ENCODE measurements at regions not wholly inside any gene's neighbourhood (a gene's known extent, or its start where the extent isn't known, plus 50 kb on each side); places are given as distances from the start of the nearest gene placed in this dataset.

DNA sequence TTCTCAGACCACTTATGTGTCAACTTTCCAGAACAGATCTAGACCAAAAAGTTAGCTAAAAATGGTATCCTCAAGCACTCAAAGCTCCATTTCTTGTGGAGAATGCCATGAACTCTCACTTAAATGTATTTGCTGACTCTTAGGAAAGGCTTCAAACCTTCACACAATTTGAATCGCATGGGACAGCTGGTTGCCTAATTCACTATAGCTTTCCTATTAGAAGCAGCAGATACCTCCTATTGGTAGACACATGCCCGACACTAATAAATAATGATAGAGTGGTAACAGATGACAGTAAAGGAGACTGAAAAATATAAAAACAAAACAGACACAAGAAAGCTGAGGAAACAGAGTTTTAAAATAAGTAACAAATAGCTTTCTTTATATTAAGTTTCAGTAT lies 818.5 kb downstream of the XPNPEP1 start:
- BruUV-seq (replicated peaks) = no TSS peak

DNA sequence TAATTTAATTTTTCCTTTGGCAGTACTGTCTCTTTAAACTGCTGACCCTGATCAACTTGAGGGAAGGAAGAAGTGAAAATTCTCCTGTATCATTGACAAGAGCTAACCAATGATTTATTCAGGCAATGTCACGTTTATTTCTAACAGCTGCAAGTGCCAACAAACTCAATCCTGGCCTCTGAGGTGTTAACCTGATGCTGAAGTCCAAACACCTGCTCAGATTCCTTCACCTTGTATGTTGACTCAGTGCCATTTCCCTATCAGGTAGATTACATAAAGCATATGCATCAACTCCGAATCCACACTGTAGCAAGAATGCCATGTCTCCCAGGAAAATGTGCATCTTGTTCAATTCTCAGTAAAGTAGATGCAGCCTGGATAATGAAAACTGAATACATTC lies 820.0 kb downstream of the XPNPEP1 start:
- DNase-seq (ENCODE audit: low spot score) = no peak
- Histone ChIP-seq H3K4me1 (ENCODE audit: insufficient read depth, low read length, poor library complexity, severe bottlenecking) (no peaks in the 10 kb centered on the region), H4K20me1 (ENCODE audit: insufficient read depth, low read length) (no peaks in the 10 kb centered on the region), H3K4me3 (ENCODE audit: low read depth, low read length, poor library complexity, severe bottlenecking) (no peak overlapping the region), H3K4me2 (ENCODE audit: low read length) (no peak overlapping the region), H2AFZ (ENCODE audit: low read length) (no peak overlapping the region), H3K9me3 (ENCODE audit: low read length) (no peaks in the 10 kb centered on the region), H3K79me2 (ENCODE audit: insufficient read depth, low read depth, low read length) (no peaks in the 10 kb centered on the region), H3K9me2 (ENCODE audit: insufficient read depth, low read length) (no peaks in the 10 kb centered on the region), H3K27ac (ENCODE audit: low read depth, low read length, poor library complexity, severe bottlenecking) (no peak overlapping the region), H3K36me3 (ENCODE audit: insufficient read depth, low read length) (no peaks in the 10 kb centered on the region)
- intact Hi-C loops (cut with micrococcal nuclease; ENCODE audit: unreplicated experiment) = no loop called here
- ChIA-PET CTCF (ENCODE audit: unreplicated experiment) (no interaction called here), POLR2A (no interaction called here)
- no peak for TF ChIP-seq EZH2phosphoT487 (IDR thresholded peaks at IDR 0.05; ENCODE audit: borderline replicate concordance, low read depth, low read length)
- TF ChIP-seq, protein P1, sequence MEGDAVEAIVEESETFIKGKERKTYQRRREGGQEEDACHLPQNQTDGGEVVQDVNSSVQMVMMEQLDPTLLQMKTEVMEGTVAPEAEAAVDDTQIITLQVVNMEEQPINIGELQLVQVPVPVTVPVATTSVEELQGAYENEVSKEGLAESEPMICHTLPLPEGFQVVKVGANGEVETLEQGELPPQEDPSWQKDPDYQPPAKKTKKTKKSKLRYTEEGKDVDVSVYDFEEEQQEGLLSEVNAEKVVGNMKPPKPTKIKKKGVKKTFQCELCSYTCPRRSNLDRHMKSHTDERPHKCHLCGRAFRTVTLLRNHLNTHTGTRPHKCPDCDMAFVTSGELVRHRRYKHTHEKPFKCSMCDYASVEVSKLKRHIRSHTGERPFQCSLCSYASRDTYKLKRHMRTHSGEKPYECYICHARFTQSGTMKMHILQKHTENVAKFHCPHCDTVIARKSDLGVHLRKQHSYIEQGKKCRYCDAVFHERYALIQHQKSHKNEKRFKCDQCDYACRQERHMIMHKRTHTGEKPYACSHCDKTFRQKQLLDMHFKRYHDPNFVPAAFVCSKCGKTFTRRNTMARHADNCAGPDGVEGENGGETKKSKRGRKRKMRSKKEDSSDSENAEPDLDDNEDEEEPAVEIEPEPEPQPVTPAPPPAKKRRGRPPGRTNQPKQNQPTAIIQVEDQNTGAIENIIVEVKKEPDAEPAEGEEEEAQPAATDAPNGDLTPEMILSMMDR (conservative IDR thresholded peaks at IDR 0.05; ENCODE audit: low read length) = no peak
- BruUV-seq (replicated peaks) = no TSS peak

More for the DNA sequence above, 818.5 kb downstream of the XPNPEP1 start:
- Histone ChIP-seq H3K27ac (ENCODE audit: low read depth, low read length, poor library complexity, severe bottlenecking) (no peak overlapping the region), H3K9me3 (ENCODE audit: low read length) (no peaks in the 10 kb centered on the region), H3K9me2 (ENCODE audit: insufficient read depth, low read length) (no peaks in the 10 kb centered on the region), H4K20me1 (ENCODE audit: insufficient read depth, low read length) (no peaks in the 10 kb centered on the region), H3K4me3 (ENCODE audit: low read depth, low read length, poor library complexity, severe bottlenecking) (no peak overlapping the region), H3K4me1 (ENCODE audit: insufficient read depth, low read length, poor library complexity, severe bottlenecking) (no peaks in the 10 kb centered on the region), H3K4me2 (ENCODE audit: low read length) (no peak overlapping the region), H3K79me2 (ENCODE audit: insufficient read depth, low read depth, low read length) (no peaks in the 10 kb centered on the region), H2AFZ (ENCODE audit: low read length) (no peak overlapping the region), H3K36me3 (ENCODE audit: insufficient read depth, low read length) (no peaks in the 10 kb centered on the region)
- TF ChIP-seq, protein P1 (conservative IDR thresholded peaks at IDR 0.05; ENCODE audit: low read length) = no peak
- no peak for TF ChIP-seq EZH2phosphoT487 (IDR thresholded peaks at IDR 0.05; ENCODE audit: borderline replicate concordance, low read depth, low read length)
- ChIA-PET POLR2A (interaction anchor here (0.6 to 1.9 kb wide), 2 partner anchors 16 to 260 kb away, joined by 3 to 7 read pairs; no protein-coding TSS in a partner anchor), CTCF (ENCODE audit: unreplicated experiment) (no interaction called here)
- intact Hi-C loops (cut with micrococcal nuclease; ENCODE audit: unreplicated experiment) = no loop called here
- no peak for DNase-seq (ENCODE audit: low spot score)

DNA sequence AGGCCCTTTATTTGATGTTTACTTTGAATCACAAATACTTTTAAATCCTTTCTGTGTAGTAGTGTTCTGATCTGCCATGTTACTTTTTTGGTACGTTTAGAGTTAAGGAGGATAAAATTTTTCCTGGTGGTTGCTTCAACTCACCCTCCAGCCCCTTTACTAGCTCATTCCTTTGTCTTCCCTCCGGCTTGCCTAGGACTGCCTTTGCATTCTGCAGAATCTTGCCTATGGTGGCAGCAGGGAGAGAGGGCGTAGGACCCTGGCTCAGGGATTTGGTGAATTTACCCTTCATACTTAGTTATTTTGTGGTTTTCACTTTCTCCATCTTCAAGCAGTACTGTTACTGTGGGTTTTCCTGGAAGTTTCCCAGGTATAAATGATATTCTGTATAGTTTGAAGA lies 833.5 kb downstream of the XPNPEP1 start:
- POLR2A ChIA-PET = interaction anchor here (1.8 kb wide), 1 partner anchor 15 kb away, joined by 7 read pairs; no protein-coding TSS in a partner anchor
- H3K9me2 ChIP-seq (ENCODE audit: insufficient read depth, low read length) = no peaks in the 10 kb centered on the region
- no peaks in the 10 kb centered on the region for H3K9me3 ChIP-seq (ENCODE audit: low read length)
- no peaks in the 10 kb centered on the region for H3K36me3 ChIP-seq (ENCODE audit: insufficient read depth, low read length)
- no peak overlapping the region for H3K27ac ChIP-seq (ENCODE audit: low read depth, low read length, poor library complexity, severe bottlenecking)
- CTCF ChIA-PET (ENCODE audit: unreplicated experiment) = no interaction called here
- H3K4me2 ChIP-seq (ENCODE audit: low read length) = no peak overlapping the region
- TF ChIP-seq EZH2phosphoT487 (IDR thresholded peaks at IDR 0.05; ENCODE audit: borderline replicate concordance, low read depth, low read length) = no peak
- no peak for DNase-seq (ENCODE audit: low spot score)
- no peaks in the 10 kb centered on the region for H3K4me1 ChIP-seq (ENCODE audit: insufficient read depth, low read length, poor library complexity, severe bottlenecking)
- H3K4me3 ChIP-seq (ENCODE audit: low read depth, low read length, poor library complexity, severe bottlenecking) = no peak overlapping the region
- no peaks in the 10 kb centered on the region for H3K79me2 ChIP-seq (ENCODE audit: insufficient read depth, low read depth, low read length)
- no TSS peak for BruUV-seq (replicated peaks)
- intact Hi-C loops (cut with micrococcal nuclease; ENCODE audit: unreplicated experiment) = no loop called here
- H2AFZ ChIP-seq (ENCODE audit: low read length) = no peak overlapping the region
- H4K20me1 ChIP-seq (ENCODE audit: insufficient read depth, low read length) = no peaks in the 10 kb centered on the region

Measured in OCI-LY7 (cell line).